WTC11 (cell line): ENCODE measurements at regions not wholly inside any gene's neighbourhood (a gene's known extent, or its start where the extent isn't known, plus 50 kb on each side); places are given as distances from the start of the nearest gene placed in this dataset.

ENCODE experiments used
- ATAC-seq: fragments of 200-7000 bp; cut with Tn5 transposase; 2 replicates; pipeline ENCODE4 v1.10.0; 2021; ENCODE audit warnings: mild to moderate bottlenecking, moderate library complexity
- CTCF ChIA-PET: fragments of 300-600 bp; sonication (Branson Sonifier 250); formaldehyde crosslinking; loops from one replicate; lab custom pipeline; 2021; ENCODE audit warnings: antibody characterized with exemption; lab: Charles Lee
- POLR2A ChIA-PET: fragments of 350-600 bp; sonication (Branson Sonifier 250); formaldehyde crosslinking; loops from one replicate; lab custom pipeline; 2021; ENCODE audit warnings: antibody characterized with exemption; lab: Charles Lee
- DNase-seq: peaks from one replicate; pipeline ENCODE4 v3.0.0; 2021; ENCODE audit warnings: low spot score
- H3K27ac Mint-ChIP-seq: 2 replicates; pipeline ENCODE4 v1.8.0; 2021; ENCODE audit warnings: mixed read lengths
- H3K27me3 Mint-ChIP-seq: 2 replicates; pipeline ENCODE4 v1.8.0; 2021; ENCODE audit warnings: low read depth, mild to moderate bottlenecking, moderate library complexity, mixed read lengths
- H3K36me3 Mint-ChIP-seq: 2 replicates; pipeline ENCODE4 v1.8.0; 2021; ENCODE audit warnings: mixed read lengths
- H3K4me1 Mint-ChIP-seq: 2 replicates; pipeline ENCODE4 v1.8.0; 2022; ENCODE audit warnings: mixed read lengths
- H3K4me3 Mint-ChIP-seq: 2 replicates; pipeline ENCODE4 v1.8.0; 2021; ENCODE audit warnings: mild to moderate bottlenecking, moderate library complexity, mixed read lengths
- H3K9me3 Mint-ChIP-seq: 2 replicates; pipeline ENCODE4 v1.8.0; 2021; ENCODE audit warnings: mixed read lengths
- ARID4B ChIP-seq: sonication (generic); formaldehyde crosslinking; IDR thresholded peaks from 2 replicates; pipeline ENCODE4 v1.8.0; 2023; ENCODE audit warnings: missing genetic modification reagents, mild to moderate bottlenecking, borderline replicate concordance
- FOXP1 ChIP-seq: sonication (generic); formaldehyde crosslinking; IDR thresholded peaks from 2 replicates; pipeline ENCODE4 v1.8.0; 2022; ENCODE audit warnings: missing genetic modification reagents, mild to moderate bottlenecking, moderate library complexity, borderline replicate concordance
- MYBL2 ChIP-seq: sonication (generic); formaldehyde crosslinking; IDR thresholded peaks from 2 replicates; pipeline ENCODE4 v1.8.1; 2023; ENCODE audit warnings: mild to moderate bottlenecking, moderate library complexity, missing genetic modification reagents
- OVOL2 ChIP-seq: fragments of 250-450 bp; sonication (Bioruptor Pico); IDR thresholded peaks from 2 replicates; pipeline ENCODE4 v1.9.0; 2021; ENCODE audit warnings: mild to moderate bottlenecking, borderline replicate concordance
- RORB ChIP-seq: fragments of 250-450 bp; sonication (Bioruptor Pico); IDR thresholded peaks from 2 replicates; pipeline ENCODE4 v1.9.0; 2021; ENCODE audit warnings: mild to moderate bottlenecking
- STAT6 ChIP-seq: sonication (generic); formaldehyde crosslinking; conservative IDR thresholded peaks from 2 replicates; pipeline ENCODE4 v1.8.1; 2023; ENCODE audit warnings: mild to moderate bottlenecking, low read depth, missing genetic modification reagents, moderate library complexity
- ZNF138 ChIP-seq: sonication (generic); formaldehyde crosslinking; conservative IDR thresholded peaks from 2 replicates; pipeline ENCODE4 v1.8.1; 2022; ENCODE audit warnings: mild to moderate bottlenecking, moderate library complexity, missing genetic modification reagents
- ZNF281 ChIP-seq: sonication (generic); formaldehyde crosslinking; IDR thresholded peaks from 2 replicates; pipeline ENCODE4 v1.8.0; 2023; ENCODE audit warnings: mild to moderate bottlenecking, missing genetic modification reagents
- ZNF317 ChIP-seq: sonication (generic); formaldehyde crosslinking; IDR thresholded peaks from 2 replicates; pipeline ENCODE4 v1.8.1; 2023; ENCODE audit warnings: low read depth, mild to moderate bottlenecking, moderate library complexity, missing genetic modification reagents, borderline replicate concordance
- TF ChIP-seq, protein P1 (sequence below): sonication (generic); formaldehyde crosslinking; conservative IDR thresholded peaks from 2 replicates; pipeline ENCODE4 v1.8.1; 2022; ENCODE audit warnings: mild to moderate bottlenecking, missing genetic modification reagents
- TF ChIP-seq, protein P2 (sequence below): fragments of 250-450 bp; sonication (Bioruptor Pico); IDR thresholded peaks from 2 replicates; pipeline ENCODE4 v1.9.0; 2021; ENCODE audit warnings: moderate library complexity, mild to moderate bottlenecking, inconsistent platforms, borderline replicate concordance
- TF ChIP-seq, protein P3 (sequence below): fragments of 250-450 bp; sonication (Bioruptor Pico); IDR thresholded peaks from 2 replicates; pipeline ENCODE4 v1.9.0; 2021; ENCODE audit warnings: mild to moderate bottlenecking

- Mint-ChIP-seq H3K27me3 (no peaks in the 10 kb centered on the region), H3K4me1 (peaks cover 5% of the 10 kb centered on the region; the same call in 1 of the 2 replicates), H3K9me3 (no peaks in the 10 kb centered on the region), H3K36me3 (no peaks in the 10 kb centered on the region), H3K4me3 (no peak overlapping the region), H3K27ac (no peak overlapping the region)
- TF ChIP-seq, protein P1, sequence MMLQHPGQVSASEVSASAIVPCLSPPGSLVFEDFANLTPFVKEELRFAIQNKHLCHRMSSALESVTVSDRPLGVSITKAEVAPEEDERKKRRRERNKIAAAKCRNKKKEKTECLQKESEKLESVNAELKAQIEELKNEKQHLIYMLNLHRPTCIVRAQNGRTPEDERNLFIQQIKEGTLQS, result no peak
- TF ChIP-seq, protein P2, sequence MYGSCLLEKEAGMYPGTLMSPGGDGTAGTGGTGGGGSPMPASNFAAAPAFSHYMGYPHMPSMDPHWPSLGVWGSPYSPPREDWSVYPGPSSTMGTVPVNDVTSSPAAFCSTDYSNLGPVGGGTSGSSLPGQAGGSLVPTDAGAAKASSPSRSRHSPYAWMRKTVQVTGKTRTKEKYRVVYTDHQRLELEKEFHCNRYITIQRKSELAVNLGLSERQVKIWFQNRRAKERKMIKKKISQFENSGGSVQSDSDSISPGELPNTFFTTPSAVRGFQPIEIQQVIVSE, result no peak
- TF ChIP-seq FOXP1, result no peak
- no peak for TF ChIP-seq MYBL2 (CRISPR knock-in tag)
- DNase-seq (no peak), ATAC-seq (no peak)
- ChIA-PET CTCF (interaction anchor here (0.6 kb wide), 1 partner anchor 373 kb away, joined by 3 read pairs; no protein-coding TSS in a partner anchor), POLR2A (no interaction called here)
These were observed 218.0 kb downstream of the DUSP6 start for GRCh38 chr12:89134213-89134770.

GRCh38 chr12:89129167-89129870 lies 223.0 kb downstream of the DUSP6 start:
- TF ChIP-seq ZNF281 (CRISPR knock-in tag), result no peak
- no peak for TF ChIP-seq STAT6 (CRISPR knock-in tag)
- TF ChIP-seq ARID4B (CRISPR knock-in tag), result no peak
- no peak for TF ChIP-seq ZNF138
- TF ChIP-seq RORB (CRISPR knock-in tag), result no peak
- no peak for TF ChIP-seq ZNF317 (CRISPR knock-in tag)
- TF ChIP-seq, protein P3, sequence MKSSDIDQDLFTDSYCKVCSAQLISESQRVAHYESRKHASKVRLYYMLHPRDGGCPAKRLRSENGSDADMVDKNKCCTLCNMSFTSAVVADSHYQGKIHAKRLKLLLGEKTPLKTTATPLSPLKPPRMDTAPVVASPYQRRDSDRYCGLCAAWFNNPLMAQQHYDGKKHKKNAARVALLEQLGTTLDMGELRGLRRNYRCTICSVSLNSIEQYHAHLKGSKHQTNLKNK (CRISPR knock-in tag), result no peak
- no peak for TF ChIP-seq OVOL2
- peaks cover 6% of the 10 kb centered on the region for H3K4me1 Mint-ChIP-seq
- POLR2A ChIA-PET, result no interaction called here
- H3K27ac Mint-ChIP-seq, result no peak overlapping the region
- DNase-seq (no peak), ATAC-seq (no peak)
- H3K4me3 Mint-ChIP-seq, result no peak overlapping the region
- no peaks in the 10 kb centered on the region for H3K36me3 Mint-ChIP-seq
- no peaks in the 10 kb centered on the region for H3K9me3 Mint-ChIP-seq
- H3K27me3 Mint-ChIP-seq, result no peaks in the 10 kb centered on the region
- CTCF ChIA-PET, result no interaction called here
